Gastrocnemius medialis (tissue), 4 donors: ENCODE measurements at regions not wholly inside any gene's neighbourhood (a gene's known extent, or its start where the extent isn't known, plus 50 kb on each side); places are given as distances from the start of the nearest gene placed in this dataset.

ENCODE experiments used
- POLR2A ChIP-seq, 2 donors: fragments of 450-650 bp; IDR thresholded peaks; one replicate each; pipeline ENCODE4 v1.6.1; 2017; ENCODE audit warnings: antibody characterized with exemption in 2 of 2, mild to moderate bottlenecking in 2 of 2, moderate library complexity in 2 of 2
- TF ChIP-seq, protein P1 (sequence below), 5 experiments: fragments of 450-650 bp in 3 of 5; fragments of 200-600 bp in 2 of 5; sonication (generic) in 2 of 5; IDR thresholded peaks in 4 of 5; conservative IDR thresholded peaks in 1 of 5; 1 replicate in 4 of 5; 2 replicates in 1 of 5; pipeline ENCODE4 v1.5.1; 2016 to 2019; ENCODE audit warnings: antibody characterized with exemption in 5 of 5, mild to moderate bottlenecking in 3 of 5, moderate library complexity in 3 of 5

DNA sequence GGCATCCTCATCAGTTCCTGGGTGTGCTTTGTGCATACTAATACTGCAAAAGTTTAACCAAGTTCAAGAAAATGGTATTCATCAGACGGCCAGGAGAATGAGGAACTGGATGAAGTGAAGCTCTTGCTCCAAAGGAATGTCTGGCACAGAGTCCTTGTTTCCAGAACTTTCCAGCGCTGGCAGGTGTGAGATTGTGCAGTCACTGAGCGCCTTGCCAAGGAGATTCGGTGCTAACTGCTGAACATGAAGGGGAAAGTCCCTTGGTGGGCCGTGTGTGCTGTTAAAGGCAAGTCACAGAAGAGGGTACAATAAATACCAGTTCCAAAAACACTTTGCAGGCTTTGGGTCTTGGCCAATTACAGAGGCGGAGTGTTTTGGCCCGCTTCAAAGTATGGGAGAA is 262.3 kb upstream of the SOX4 start:
- TF ChIP-seq, protein P1, sequence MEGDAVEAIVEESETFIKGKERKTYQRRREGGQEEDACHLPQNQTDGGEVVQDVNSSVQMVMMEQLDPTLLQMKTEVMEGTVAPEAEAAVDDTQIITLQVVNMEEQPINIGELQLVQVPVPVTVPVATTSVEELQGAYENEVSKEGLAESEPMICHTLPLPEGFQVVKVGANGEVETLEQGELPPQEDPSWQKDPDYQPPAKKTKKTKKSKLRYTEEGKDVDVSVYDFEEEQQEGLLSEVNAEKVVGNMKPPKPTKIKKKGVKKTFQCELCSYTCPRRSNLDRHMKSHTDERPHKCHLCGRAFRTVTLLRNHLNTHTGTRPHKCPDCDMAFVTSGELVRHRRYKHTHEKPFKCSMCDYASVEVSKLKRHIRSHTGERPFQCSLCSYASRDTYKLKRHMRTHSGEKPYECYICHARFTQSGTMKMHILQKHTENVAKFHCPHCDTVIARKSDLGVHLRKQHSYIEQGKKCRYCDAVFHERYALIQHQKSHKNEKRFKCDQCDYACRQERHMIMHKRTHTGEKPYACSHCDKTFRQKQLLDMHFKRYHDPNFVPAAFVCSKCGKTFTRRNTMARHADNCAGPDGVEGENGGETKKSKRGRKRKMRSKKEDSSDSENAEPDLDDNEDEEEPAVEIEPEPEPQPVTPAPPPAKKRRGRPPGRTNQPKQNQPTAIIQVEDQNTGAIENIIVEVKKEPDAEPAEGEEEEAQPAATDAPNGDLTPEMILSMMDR (IDR thresholded peaks at IDR 0.05 in 4 of 5, conservative IDR thresholded peaks at IDR 0.05 in 1 of 5) = no peak
- TF ChIP-seq POLR2A (IDR thresholded peaks at IDR 0.05) = no peak
